ENCODE measurements at regions not wholly inside any gene's neighbourhood (a gene's known extent, or its start where the extent isn't known, plus 50 kb on each side); places are given as distances from the start of the nearest gene placed in this dataset.

DNA sequence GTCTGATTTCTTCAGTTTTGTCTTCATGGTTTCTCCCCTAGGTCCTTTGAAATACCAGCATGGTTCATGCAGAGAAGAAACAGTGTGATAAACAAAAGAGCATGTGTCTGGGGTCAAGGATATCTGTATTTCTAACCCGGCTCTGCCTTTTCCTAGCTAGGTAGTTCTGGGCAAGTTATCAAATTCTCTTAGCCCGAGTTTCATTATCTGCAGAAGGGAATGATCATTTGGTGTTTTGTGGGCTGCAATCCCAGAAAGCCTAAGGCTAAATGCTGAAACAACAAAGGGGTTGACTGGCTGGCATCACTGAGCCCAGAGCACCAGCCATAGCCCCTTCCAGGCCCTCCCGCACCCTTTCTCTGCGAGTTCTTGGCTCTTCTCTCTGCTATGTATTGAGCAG is 51.7 kb upstream of the DAPL1 start:
- no peak for TF ChIP-seq POLR2A (IDR thresholded peaks at IDR 0.05)
- TF ChIP-seq, protein P1, sequence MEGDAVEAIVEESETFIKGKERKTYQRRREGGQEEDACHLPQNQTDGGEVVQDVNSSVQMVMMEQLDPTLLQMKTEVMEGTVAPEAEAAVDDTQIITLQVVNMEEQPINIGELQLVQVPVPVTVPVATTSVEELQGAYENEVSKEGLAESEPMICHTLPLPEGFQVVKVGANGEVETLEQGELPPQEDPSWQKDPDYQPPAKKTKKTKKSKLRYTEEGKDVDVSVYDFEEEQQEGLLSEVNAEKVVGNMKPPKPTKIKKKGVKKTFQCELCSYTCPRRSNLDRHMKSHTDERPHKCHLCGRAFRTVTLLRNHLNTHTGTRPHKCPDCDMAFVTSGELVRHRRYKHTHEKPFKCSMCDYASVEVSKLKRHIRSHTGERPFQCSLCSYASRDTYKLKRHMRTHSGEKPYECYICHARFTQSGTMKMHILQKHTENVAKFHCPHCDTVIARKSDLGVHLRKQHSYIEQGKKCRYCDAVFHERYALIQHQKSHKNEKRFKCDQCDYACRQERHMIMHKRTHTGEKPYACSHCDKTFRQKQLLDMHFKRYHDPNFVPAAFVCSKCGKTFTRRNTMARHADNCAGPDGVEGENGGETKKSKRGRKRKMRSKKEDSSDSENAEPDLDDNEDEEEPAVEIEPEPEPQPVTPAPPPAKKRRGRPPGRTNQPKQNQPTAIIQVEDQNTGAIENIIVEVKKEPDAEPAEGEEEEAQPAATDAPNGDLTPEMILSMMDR (IDR thresholded peaks at IDR 0.05): no peak

Data from prostate gland (tissue), 2 donors.